ENCODE measurements at regions not wholly inside any gene's neighbourhood (a gene's known extent, or its start where the extent isn't known, plus 50 kb on each side); places are given as distances from the start of the nearest gene placed in this dataset.

GRCh38 chr2:49798570-49798969 lies 644.3 kb upstream of the FSHR start:
- TF ChIP-seq CTCF (IDR thresholded peaks at IDR 0.05) = no peak
- no peak for TF ChIP-seq EZH2 (IDR thresholded peaks at IDR 0.05; ENCODE audit: borderline replicate concordance, insufficient read depth, low read depth, low read length, poor library complexity, severe bottlenecking)

All from B cell (primary cell).